Left ventricle myocardium inferior (tissue), 1 donor: ENCODE measurements at regions not wholly inside any gene's neighbourhood (a gene's known extent, or its start where the extent isn't known, plus 50 kb on each side); places are given as distances from the start of the nearest gene placed in this dataset.

Experiments
- DNase-seq: peaks from one replicate; pipeline ENCODE4 v3.0.0-alpha.2; 2020
- H3K27ac ChIP-seq: fragments of 200-600 bp; replicated peaks from 2 replicates; pipeline ENCODE4 v1.8.0; 2021
- H3K27me3 ChIP-seq: fragments of 200-600 bp; 2 replicates; pipeline ENCODE4 v1.8.0; 2021; ENCODE audit warnings: low read depth
- H3K36me3 ChIP-seq: fragments of 200-600 bp; 2 replicates; pipeline ENCODE4 v1.8.0; 2021
- H3K4me1 ChIP-seq: fragments of 200-600 bp; 2 replicates; pipeline ENCODE4 v1.8.0; 2021
- H3K4me3 ChIP-seq: fragments of 200-600 bp; 2 replicates; pipeline ENCODE4 v1.8.0; 2021; ENCODE audit warnings: mild to moderate bottlenecking, moderate library complexity
- H3K9me3 ChIP-seq: fragments of 200-600 bp; replicated peaks from 2 replicates; pipeline ENCODE4 v1.8.0; 2021
- CTCF ChIP-seq: fragments of 200-600 bp; IDR thresholded peaks from 2 replicates; pipeline ENCODE4 v1.8.0; 2021; ENCODE audit warnings: antibody characterized with exemption, mild to moderate bottlenecking, borderline replicate concordance
- intact Hi-C: fragments of 100-400 bp; cut with micrococcal nuclease; formaldehyde crosslinking; loops from one replicate; pipeline ENCODE4 v1.11.0; 2022
- donor health status: DM: no; HTN: yes; CAD: no; lungs with severe emphysema.

- Histone ChIP-seq H3K4me3 (no peak overlapping the region), H3K27me3 (peaks cover 44% of the 10 kb centered on the region), H3K4me1 (no peaks in the 10 kb centered on the region), H3K27ac (no peak overlapping the region), H3K9me3 (no peaks in the 10 kb centered on the region), H3K36me3 (no peaks in the 10 kb centered on the region)
- intact Hi-C loops = no loop called here
- no peak for DNase-seq
- TF ChIP-seq CTCF = no peak
Measured at GRCh38 chr11:129721685-129722084, 94.0 kb upstream of the TMEM45B start.

- intact Hi-C loops = no loop called here
- no peak for TF ChIP-seq CTCF
- DNase-seq = no peak
- no peaks in the 10 kb centered on the region for H3K36me3 ChIP-seq
- no peaks in the 10 kb centered on the region for H3K9me3 ChIP-seq
- H3K4me3 ChIP-seq = no peak overlapping the region
- H3K27me3 ChIP-seq = peaks cover 51% of the 10 kb centered on the region
- H3K4me1 ChIP-seq = no peaks in the 10 kb centered on the region
- no peak overlapping the region for H3K27ac ChIP-seq
Measured at GRCh38 chr11:129722529-129722928, 93.1 kb upstream of the TMEM45B start.

- Histone ChIP-seq H3K36me3 (no peaks in the 10 kb centered on the region), H3K9me3 (no peaks in the 10 kb centered on the region), H3K27ac (no peak overlapping the region), H3K27me3 (peaks cover 58% of the 10 kb centered on the region), H3K4me3 (no peak overlapping the region), H3K4me1 (no peaks in the 10 kb centered on the region)
- no peak for DNase-seq
- intact Hi-C loops = no loop called here
- TF ChIP-seq CTCF = no peak
Measured at GRCh38 chr11:129723146-129723760, 92.4 kb upstream of the TMEM45B start.

GRCh38 chr11:129723761-129724162, 91.9 kb upstream of the TMEM45B start:
- H3K4me1 ChIP-seq = no peaks in the 10 kb centered on the region

GRCh38 chr11:129724866-129725265, 90.8 kb upstream of the TMEM45B start:
- DNase-seq = no peak
- no peak overlapping the region for H3K4me3 ChIP-seq
- H3K27me3 ChIP-seq = peaks cover 68% of the 10 kb centered on the region
- intact Hi-C loops = no loop called here
- H3K27ac ChIP-seq = no peak overlapping the region
- TF ChIP-seq CTCF = no peak
- no peaks in the 10 kb centered on the region for H3K36me3 ChIP-seq
- H3K4me1 ChIP-seq = no peaks in the 10 kb centered on the region
- H3K9me3 ChIP-seq = no peaks in the 10 kb centered on the region

More at GRCh38 chr11:129723761-129724162, 91.9 kb upstream of the TMEM45B start:
- no peak for DNase-seq
- Histone ChIP-seq H3K27ac (no peak overlapping the region), H3K9me3 (no peaks in the 10 kb centered on the region), H3K36me3 (no peaks in the 10 kb centered on the region), H3K27me3 (peaks cover 63% of the 10 kb centered on the region), H3K4me3 (no peak overlapping the region)
- no peak for TF ChIP-seq CTCF
- intact Hi-C loops = no loop called here
